WTC11 (cell line): ENCODE measurements at regions not wholly inside any gene's neighbourhood (a gene's known extent, or its start where the extent isn't known, plus 50 kb on each side); places are given as distances from the start of the nearest gene placed in this dataset.

Experiments used
- SP1 ChIP-seq: sonication (generic); formaldehyde crosslinking; conservative IDR thresholded peaks from 2 replicates; pipeline ENCODE4 v1.8.1; 2022; ENCODE audit warnings: missing genetic modification reagents
- TF ChIP-seq, protein P1 (sequence below): fragments of 200-600 bp; IDR thresholded peaks from 2 replicates; pipeline ENCODE4 v1.8.0; 2022; ENCODE audit warnings: antibody characterized with exemption
- TF ChIP-seq, protein P2 (sequence below): sonication (generic); formaldehyde crosslinking; IDR thresholded peaks from 2 replicates; pipeline ENCODE4 v1.8.0; 2022; ENCODE audit warnings: missing genetic modification reagents

DNA sequence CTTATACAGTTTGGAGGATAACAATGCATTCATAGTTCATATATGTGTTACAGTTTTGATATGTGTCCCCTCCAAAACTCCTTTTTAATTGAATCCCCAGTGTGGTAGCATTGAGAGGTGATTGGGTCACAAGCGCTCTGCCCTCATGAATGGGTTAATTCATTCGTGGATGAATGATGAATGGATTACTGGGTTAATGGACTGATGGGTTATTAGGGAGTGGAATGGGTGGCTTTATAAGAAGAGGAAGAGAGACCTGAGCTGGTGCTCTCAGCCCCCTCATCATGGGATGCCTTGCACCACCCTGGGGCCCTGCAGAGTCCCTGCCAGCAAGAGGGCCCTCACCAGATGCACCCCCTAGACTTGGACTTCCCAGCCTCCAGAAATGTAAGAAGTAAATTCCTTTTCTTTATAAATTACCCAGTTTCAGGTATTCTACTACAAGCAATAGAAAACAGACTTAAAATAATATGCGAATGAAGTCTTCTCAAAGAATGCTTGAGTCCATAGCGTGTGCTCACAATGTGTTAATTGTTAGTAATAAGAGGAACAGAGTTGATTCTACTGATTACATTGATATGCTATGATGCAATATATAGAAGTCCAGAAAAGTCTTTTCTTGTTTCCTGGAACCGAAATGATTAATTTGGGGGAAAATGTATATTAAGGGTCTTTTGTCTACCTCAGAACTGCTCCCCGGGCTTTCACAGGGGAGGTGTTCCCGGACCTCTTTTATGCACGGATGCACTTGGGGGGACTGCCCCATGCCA is 190.2 kb downstream of the ERCC6L2 start:
- TF ChIP-seq, protein P1, sequence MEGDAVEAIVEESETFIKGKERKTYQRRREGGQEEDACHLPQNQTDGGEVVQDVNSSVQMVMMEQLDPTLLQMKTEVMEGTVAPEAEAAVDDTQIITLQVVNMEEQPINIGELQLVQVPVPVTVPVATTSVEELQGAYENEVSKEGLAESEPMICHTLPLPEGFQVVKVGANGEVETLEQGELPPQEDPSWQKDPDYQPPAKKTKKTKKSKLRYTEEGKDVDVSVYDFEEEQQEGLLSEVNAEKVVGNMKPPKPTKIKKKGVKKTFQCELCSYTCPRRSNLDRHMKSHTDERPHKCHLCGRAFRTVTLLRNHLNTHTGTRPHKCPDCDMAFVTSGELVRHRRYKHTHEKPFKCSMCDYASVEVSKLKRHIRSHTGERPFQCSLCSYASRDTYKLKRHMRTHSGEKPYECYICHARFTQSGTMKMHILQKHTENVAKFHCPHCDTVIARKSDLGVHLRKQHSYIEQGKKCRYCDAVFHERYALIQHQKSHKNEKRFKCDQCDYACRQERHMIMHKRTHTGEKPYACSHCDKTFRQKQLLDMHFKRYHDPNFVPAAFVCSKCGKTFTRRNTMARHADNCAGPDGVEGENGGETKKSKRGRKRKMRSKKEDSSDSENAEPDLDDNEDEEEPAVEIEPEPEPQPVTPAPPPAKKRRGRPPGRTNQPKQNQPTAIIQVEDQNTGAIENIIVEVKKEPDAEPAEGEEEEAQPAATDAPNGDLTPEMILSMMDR = no peak
- TF ChIP-seq, protein P2, sequence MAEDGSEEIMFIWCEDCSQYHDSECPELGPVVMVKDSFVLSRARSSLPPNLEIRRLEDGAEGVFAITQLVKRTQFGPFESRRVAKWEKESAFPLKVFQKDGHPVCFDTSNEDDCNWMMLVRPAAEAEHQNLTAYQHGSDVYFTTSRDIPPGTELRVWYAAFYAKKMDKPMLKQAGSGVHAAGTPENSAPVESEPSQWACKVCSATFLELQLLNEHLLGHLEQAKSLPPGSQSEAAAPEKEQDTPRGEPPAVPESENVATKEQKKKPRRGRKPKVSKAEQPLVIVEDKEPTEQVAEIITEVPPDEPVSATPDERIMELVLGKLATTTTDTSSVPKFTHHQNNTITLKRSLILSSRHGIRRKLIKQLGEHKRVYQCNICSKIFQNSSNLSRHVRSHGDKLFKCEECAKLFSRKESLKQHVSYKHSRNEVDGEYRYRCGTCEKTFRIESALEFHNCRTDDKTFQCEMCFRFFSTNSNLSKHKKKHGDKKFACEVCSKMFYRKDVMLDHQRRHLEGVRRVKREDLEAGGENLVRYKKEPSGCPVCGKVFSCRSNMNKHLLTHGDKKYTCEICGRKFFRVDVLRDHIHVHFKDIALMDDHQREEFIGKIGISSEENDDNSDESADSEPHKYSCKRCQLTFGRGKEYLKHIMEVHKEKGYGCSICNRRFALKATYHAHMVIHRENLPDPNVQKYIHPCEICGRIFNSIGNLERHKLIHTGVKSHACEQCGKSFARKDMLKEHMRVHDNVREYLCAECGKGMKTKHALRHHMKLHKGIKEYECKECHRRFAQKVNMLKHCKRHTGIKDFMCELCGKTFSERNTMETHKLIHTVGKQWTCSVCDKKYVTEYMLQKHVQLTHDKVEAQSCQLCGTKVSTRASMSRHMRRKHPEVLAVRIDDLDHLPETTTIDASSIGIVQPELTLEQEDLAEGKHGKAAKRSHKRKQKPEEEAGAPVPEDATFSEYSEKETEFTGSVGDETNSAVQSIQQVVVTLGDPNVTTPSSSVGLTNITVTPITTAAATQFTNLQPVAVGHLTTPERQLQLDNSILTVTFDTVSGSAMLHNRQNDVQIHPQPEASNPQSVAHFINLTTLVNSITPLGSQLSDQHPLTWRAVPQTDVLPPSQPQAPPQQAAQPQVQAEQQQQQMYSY = no peak
- no peak for TF ChIP-seq SP1 (CRISPR knock-in tag)
